ENCODE measurements at regions not wholly inside any gene's neighbourhood (a gene's known extent, or its start where the extent isn't known, plus 50 kb on each side); places are given as distances from the start of the nearest gene placed in this dataset.

DNA sequence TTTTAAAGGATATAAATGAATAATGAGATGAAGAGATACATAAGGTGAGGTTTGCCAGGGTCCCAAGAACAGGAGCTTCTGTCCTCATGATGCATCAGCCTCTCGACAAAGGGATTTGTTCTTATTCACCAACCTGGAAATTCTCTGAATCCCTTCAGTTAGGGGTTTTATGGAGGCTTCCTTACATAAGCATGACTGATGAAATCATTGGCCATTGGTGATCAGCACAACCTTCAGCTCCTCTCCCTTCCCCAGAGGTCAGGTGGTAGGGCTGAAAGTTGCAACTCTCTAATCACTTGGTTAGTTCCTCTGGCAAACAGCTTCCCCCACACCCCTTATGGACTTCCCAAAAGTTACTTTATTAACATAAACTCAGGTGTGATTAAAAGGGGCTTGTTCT is 222.0 kb downstream of the SPRY1 start:
- no peaks in the 10 kb centered on the region for H3K79me2 ChIP-seq (ENCODE audit: control insufficient read depth, low read length)
- H3K27me3 ChIP-seq (ENCODE audit: control insufficient read depth, low read length) = no peaks in the 10 kb centered on the region
- no peak overlapping the region for H3K4me3 ChIP-seq (ENCODE audit: low read length)
- no peaks in the 10 kb centered on the region for H3K36me3 ChIP-seq (ENCODE audit: control insufficient read depth, low read length)
- no peak overlapping the region for H3K4me2 ChIP-seq (ENCODE audit: low read length)
- no peaks in the 10 kb centered on the region for H3K9me2 ChIP-seq (replicated peaks; ENCODE audit: control insufficient read depth, low read length)
- H3K9me3 ChIP-seq (ENCODE audit: control insufficient read depth, insufficient read depth, low read length) = no peaks in the 10 kb centered on the region
- TF ChIP-seq EZH2phosphoT487 (IDR thresholded peaks at IDR 0.05; ENCODE audit: borderline replicate concordance, low read length) = no peak
- TF ChIP-seq, protein P1, sequence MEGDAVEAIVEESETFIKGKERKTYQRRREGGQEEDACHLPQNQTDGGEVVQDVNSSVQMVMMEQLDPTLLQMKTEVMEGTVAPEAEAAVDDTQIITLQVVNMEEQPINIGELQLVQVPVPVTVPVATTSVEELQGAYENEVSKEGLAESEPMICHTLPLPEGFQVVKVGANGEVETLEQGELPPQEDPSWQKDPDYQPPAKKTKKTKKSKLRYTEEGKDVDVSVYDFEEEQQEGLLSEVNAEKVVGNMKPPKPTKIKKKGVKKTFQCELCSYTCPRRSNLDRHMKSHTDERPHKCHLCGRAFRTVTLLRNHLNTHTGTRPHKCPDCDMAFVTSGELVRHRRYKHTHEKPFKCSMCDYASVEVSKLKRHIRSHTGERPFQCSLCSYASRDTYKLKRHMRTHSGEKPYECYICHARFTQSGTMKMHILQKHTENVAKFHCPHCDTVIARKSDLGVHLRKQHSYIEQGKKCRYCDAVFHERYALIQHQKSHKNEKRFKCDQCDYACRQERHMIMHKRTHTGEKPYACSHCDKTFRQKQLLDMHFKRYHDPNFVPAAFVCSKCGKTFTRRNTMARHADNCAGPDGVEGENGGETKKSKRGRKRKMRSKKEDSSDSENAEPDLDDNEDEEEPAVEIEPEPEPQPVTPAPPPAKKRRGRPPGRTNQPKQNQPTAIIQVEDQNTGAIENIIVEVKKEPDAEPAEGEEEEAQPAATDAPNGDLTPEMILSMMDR (IDR thresholded peaks at IDR 0.05; ENCODE audit: low read depth, low read length, poor library complexity, severe bottlenecking) = no peak
- H4K20me1 ChIP-seq (ENCODE audit: control insufficient read depth, insufficient read depth, low read depth, low read length) = no peaks in the 10 kb centered on the region
- peaks cover 16% of the 10 kb centered on the region for H3K4me1 ChIP-seq (ENCODE audit: control insufficient read depth, low read length)
- no peak overlapping the region for H3K27ac ChIP-seq (ENCODE audit: low read depth, low read length)
- no peaks in the 10 kb centered on the region for H3F3A ChIP-seq (ENCODE audit: control insufficient read depth, insufficient read depth)

DNA sequence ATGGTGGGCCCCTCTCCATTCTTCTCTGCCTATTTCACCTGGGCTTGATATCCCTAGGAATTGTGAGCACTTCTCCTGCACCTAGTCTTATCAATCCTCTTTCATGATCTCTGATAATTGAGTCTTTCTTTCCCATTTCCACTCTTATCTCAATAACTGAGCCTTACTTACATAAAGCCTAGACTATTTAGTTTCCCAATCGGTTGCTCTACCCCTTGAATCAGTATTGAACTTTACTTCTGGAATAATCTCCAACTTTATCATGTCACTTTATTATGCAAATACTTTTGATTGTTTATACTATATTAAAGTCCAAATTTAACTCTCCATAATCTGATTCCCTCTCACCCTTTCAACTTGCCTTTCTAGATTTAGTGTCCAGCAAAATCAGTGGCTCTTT is 222.7 kb downstream of the SPRY1 start:
- Histone ChIP-seq H3K4me2 (ENCODE audit: low read length) (no peak overlapping the region), H3K4me3 (ENCODE audit: low read length) (no peak overlapping the region), H3K27me3 (ENCODE audit: control insufficient read depth, low read length) (no peaks in the 10 kb centered on the region), H3K4me1 (ENCODE audit: control insufficient read depth, low read length) (peaks cover 16% of the 10 kb centered on the region), H3K36me3 (ENCODE audit: control insufficient read depth, low read length) (no peaks in the 10 kb centered on the region), H4K20me1 (ENCODE audit: control insufficient read depth, insufficient read depth, low read depth, low read length) (no peaks in the 10 kb centered on the region), H3F3A (ENCODE audit: control insufficient read depth, insufficient read depth) (no peaks in the 10 kb centered on the region), H3K9me2 (replicated peaks; ENCODE audit: control insufficient read depth, low read length) (no peaks in the 10 kb centered on the region), H3K27ac (ENCODE audit: low read depth, low read length) (no peak overlapping the region), H3K79me2 (ENCODE audit: control insufficient read depth, low read length) (no peaks in the 10 kb centered on the region), H3K9me3 (ENCODE audit: control insufficient read depth, insufficient read depth, low read length) (no peaks in the 10 kb centered on the region)
- TF ChIP-seq, protein P1 (IDR thresholded peaks at IDR 0.05; ENCODE audit: low read depth, low read length, poor library complexity, severe bottlenecking) = no peak
- no peak for TF ChIP-seq EZH2phosphoT487 (IDR thresholded peaks at IDR 0.05; ENCODE audit: borderline replicate concordance, low read length)

DNA sequence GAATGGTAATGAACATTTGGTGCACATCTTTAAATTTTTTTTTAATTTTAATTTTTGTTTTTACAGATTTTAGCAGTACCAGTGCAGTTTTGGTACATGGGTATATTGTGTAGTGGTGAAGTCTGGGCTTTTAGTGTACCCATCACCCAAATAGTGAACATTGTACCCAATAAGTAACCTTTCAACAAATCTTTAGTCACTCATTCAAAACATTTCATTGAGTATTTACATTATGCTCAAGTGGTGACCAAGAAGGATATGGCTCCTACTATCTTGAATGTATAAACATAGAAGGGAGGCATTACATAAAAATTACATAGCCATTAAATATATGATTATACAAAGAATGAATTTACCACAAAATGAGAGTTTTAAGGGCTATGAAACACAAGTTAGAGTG is 223.3 kb downstream of the SPRY1 start:
- Histone ChIP-seq H3K4me1 (ENCODE audit: control insufficient read depth, low read length) (peaks cover 16% of the 10 kb centered on the region), H3K4me3 (ENCODE audit: low read length) (no peak overlapping the region), H3K9me2 (replicated peaks; ENCODE audit: control insufficient read depth, low read length) (no peaks in the 10 kb centered on the region), H3K4me2 (ENCODE audit: low read length) (no peak overlapping the region), H3K27ac (ENCODE audit: low read depth, low read length) (no peak overlapping the region), H3K79me2 (ENCODE audit: control insufficient read depth, low read length) (no peaks in the 10 kb centered on the region), H3K9me3 (ENCODE audit: control insufficient read depth, insufficient read depth, low read length) (no peaks in the 10 kb centered on the region), H3K27me3 (ENCODE audit: control insufficient read depth, low read length) (no peaks in the 10 kb centered on the region), H3K36me3 (ENCODE audit: control insufficient read depth, low read length) (no peaks in the 10 kb centered on the region), H3F3A (ENCODE audit: control insufficient read depth, insufficient read depth) (no peaks in the 10 kb centered on the region), H4K20me1 (ENCODE audit: control insufficient read depth, insufficient read depth, low read depth, low read length) (no peaks in the 10 kb centered on the region)
- no peak for TF ChIP-seq EZH2phosphoT487 (IDR thresholded peaks at IDR 0.05; ENCODE audit: borderline replicate concordance, low read length)
- TF ChIP-seq, protein P1 (IDR thresholded peaks at IDR 0.05; ENCODE audit: low read depth, low read length, poor library complexity, severe bottlenecking) = no peak

All from DOHH2 (cell line).